Spleen (tissue), 11 donors: ENCODE measurements at regions not wholly inside any gene's neighbourhood (a gene's known extent, or its start where the extent isn't known, plus 50 kb on each side); places are given as distances from the start of the nearest gene placed in this dataset.

Experiments used
- DNase-seq: peaks from one replicate; pipeline ENCODE4 v3.0.0-alpha.2; 2020
- H3K27ac ChIP-seq, 8 donors: fragments of 200-600 bp; sonication (generic) in 7 of 8; 1 replicate in 4 of 8; 2 replicates in 4 of 8; pipeline versions ENCODE4 v1.5.0 to v1.8.0; 2016 to 2021; ENCODE audit warnings: inconsistent platforms in 4 of 8, mild to moderate bottlenecking in 4 of 8, moderate library complexity in 1 of 8
- H3K27me3 ChIP-seq, 7 donors: fragments of 200-600 bp; sonication (generic) in 6 of 7; replicated peaks in 1 of 7; 1 replicate in 4 of 7; 2 replicates in 3 of 7; pipeline versions ENCODE4 v1.5.0 to v1.8.0; 2016 to 2021; ENCODE audit warnings: inconsistent platforms in 3 of 7, mild to moderate bottlenecking in 1 of 7
- H3K36me3 ChIP-seq, 6 donors: fragments of 200-600 bp; sonication (generic) in 5 of 6; 1 replicate in 4 of 6; 2 replicates in 2 of 6; pipeline versions ENCODE4 v1.5.0 to v1.8.0; 2016 to 2021; ENCODE audit warnings: inconsistent platforms in 2 of 6
- H3K4me1 ChIP-seq, 6 donors: fragments of 200-600 bp; sonication (generic) in 5 of 6; 1 replicate in 3 of 6; 2 replicates in 3 of 6; pipeline versions ENCODE4 v1.5.0 to v1.8.0; 2016 to 2021; ENCODE audit warnings: inconsistent platforms in 3 of 6
- H3K4me3 ChIP-seq, 8 donors: fragments of 200-600 bp; sonication (generic) in 7 of 8; 1 replicate in 4 of 8; 2 replicates in 4 of 8; pipeline versions ENCODE4 v1.5.0 to v1.8.0; 2016 to 2021; ENCODE audit warnings: inconsistent platforms in 4 of 8, mild to moderate bottlenecking in 4 of 8, moderate library complexity in 2 of 8
- H3K9me3 ChIP-seq, 8 donors: fragments of 200-600 bp; sonication (generic) in 7 of 8; 1 replicate in 4 of 8; 2 replicates in 4 of 8; pipeline versions ENCODE4 v1.5.0 to v1.8.0; 2016 to 2021; ENCODE audit warnings: inconsistent platforms in 4 of 8
- POLR2A ChIP-seq, 3 donors: fragments of 450-650 bp; IDR thresholded peaks; one replicate each; pipeline ENCODE4 v1.5.1; 2017; ENCODE audit warnings: antibody characterized with exemption in 3 of 3, mild to moderate bottlenecking in 1 of 3
- POLR2AphosphoS5 ChIP-seq, 3 donors: sonication (generic); formaldehyde crosslinking; IDR thresholded peaks; one replicate each; pipeline ENCODE4 v1.5.1; 2017; ENCODE audit warnings: antibody characterized with exemption in 3 of 3
- WGBS, 5 donors: extraction: QIAGEN DNeasy Blood & Tissue Kit in 3 of 5; methylation state at CpG; one replicate each; pipeline versions ENCODE4 v1.1.5 to v1.1.7; 2013 to 2018; 5-methylcytosine and 5-hydroxymethylcytosine counted together
- intact Hi-C: fragments of 100-400 bp; cut with DNase I; formaldehyde crosslinking; loops from one replicate; pipeline ENCODE4 v1.15.0; 2023; ENCODE audit warnings: low total_unique reads
- TF ChIP-seq, protein P1 (sequence below), 11 experiments: fragments of 200-600 bp in 7 of 11; fragments of 450-650 bp in 4 of 11; sonication (generic) in 4 of 11; IDR thresholded peaks in 8 of 11; conservative IDR thresholded peaks in 3 of 11; 1 replicate in 7 of 11; 2 replicates in 4 of 11; pipeline versions ENCODE4 v1.4.0 to v1.8.0; 2016 to 2021; ENCODE audit warnings: antibody characterized with exemption in 11 of 11, inconsistent platforms in 4 of 11, mild to moderate bottlenecking in 1 of 11
- donor health status: healthy with polysubstance abuse.
- donor health status: DM: no; HTN: no; CAD: no; lungs with moderate emphysema.
- donor health status: DM: no; HTN: no; CAD: no.
- donor health status: Bipolar disorder and iron deficiency.
- donor health status: healthy.
- donor health status: DM: no; HTN: no; CAD: no.
- donor health status: DM: yes; HTN: yes; CAD: no.

GRCh38 chr10:31701546-31701945, 227.1 kb downstream of the ARHGAP12 start:
- WGBS, 5 donors, result 47 to 71% (median 51%) methylated on average over 5 of the region's 5 CpGs
- H3K27ac ChIP-seq, result peak overlapping the region in 6 of 8 donors; percentile 9 to 62 (median 40)
- H3K27me3 ChIP-seq, result peaks cover 0 to 4% (median 0%) of the 10 kb centered on the region in 7 donors
- H3K4me1 ChIP-seq, result peaks cover 5 to 78% (median 45%) of the 10 kb centered on the region in 6 donors
- no peak overlapping the region for H3K4me3 ChIP-seq
- peaks cover 0 to 11% (median 0%) of the 10 kb centered on the region in 8 donors for H3K9me3 ChIP-seq
- H3K36me3 ChIP-seq, result no peaks in the 10 kb centered on the region
- TF ChIP-seq, protein P1, sequence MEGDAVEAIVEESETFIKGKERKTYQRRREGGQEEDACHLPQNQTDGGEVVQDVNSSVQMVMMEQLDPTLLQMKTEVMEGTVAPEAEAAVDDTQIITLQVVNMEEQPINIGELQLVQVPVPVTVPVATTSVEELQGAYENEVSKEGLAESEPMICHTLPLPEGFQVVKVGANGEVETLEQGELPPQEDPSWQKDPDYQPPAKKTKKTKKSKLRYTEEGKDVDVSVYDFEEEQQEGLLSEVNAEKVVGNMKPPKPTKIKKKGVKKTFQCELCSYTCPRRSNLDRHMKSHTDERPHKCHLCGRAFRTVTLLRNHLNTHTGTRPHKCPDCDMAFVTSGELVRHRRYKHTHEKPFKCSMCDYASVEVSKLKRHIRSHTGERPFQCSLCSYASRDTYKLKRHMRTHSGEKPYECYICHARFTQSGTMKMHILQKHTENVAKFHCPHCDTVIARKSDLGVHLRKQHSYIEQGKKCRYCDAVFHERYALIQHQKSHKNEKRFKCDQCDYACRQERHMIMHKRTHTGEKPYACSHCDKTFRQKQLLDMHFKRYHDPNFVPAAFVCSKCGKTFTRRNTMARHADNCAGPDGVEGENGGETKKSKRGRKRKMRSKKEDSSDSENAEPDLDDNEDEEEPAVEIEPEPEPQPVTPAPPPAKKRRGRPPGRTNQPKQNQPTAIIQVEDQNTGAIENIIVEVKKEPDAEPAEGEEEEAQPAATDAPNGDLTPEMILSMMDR (IDR thresholded peaks at IDR 0.05 in 8 of 11, conservative IDR thresholded peaks at IDR 0.05 in 3 of 11), result no peak
- TF ChIP-seq POLR2AphosphoS5 (IDR thresholded peaks at IDR 0.05) (no peak), POLR2A (IDR thresholded peaks at IDR 0.05) (no peak)
- intact Hi-C loops, result no loop called here
- DNase-seq, result no peak

- Histone ChIP-seq H3K36me3 (no peaks in the 10 kb centered on the region), H3K4me3 (no peak overlapping the region), H3K27me3 (peaks cover 0 to 4% (median 0%) of the 10 kb centered on the region in 7 donors), H3K9me3 (peaks cover 0 to 11% (median 0%) of the 10 kb centered on the region in 8 donors), H3K4me1 (peaks cover 4 to 66% (median 38%) of the 10 kb centered on the region in 6 donors), H3K27ac (peak overlapping the region in 4 of 8 donors; percentile 4 to 58 (median 24))
- no peak for TF ChIP-seq POLR2A (IDR thresholded peaks at IDR 0.05)
- TF ChIP-seq POLR2AphosphoS5 (IDR thresholded peaks at IDR 0.05), result peak in 2 of 3 donors; percentile 32 to 59
- TF ChIP-seq, protein P1 (IDR thresholded peaks at IDR 0.05 in 8 of 11, conservative IDR thresholded peaks at IDR 0.05 in 3 of 11), result no peak
- WGBS, 5 donors, result 31 to 40% (median 36%) methylated on average over 11 of the region's 11 CpGs
- DNase-seq, result no peak
- intact Hi-C loops, result no loop called here
Measured at GRCh38 chr10:31700181-31700611, 228.4 kb downstream of the ARHGAP12 start.

- DNase-seq, result no peak
- peaks cover 0 to 6% (median 0%) of the 10 kb centered on the region in 8 donors for H3K9me3 ChIP-seq
- no peak for TF ChIP-seq POLR2A (IDR thresholded peaks at IDR 0.05)
- H3K36me3 ChIP-seq, result no peaks in the 10 kb centered on the region
- H3K27me3 ChIP-seq, result peaks cover 0 to 4% (median 0%) of the 10 kb centered on the region in 7 donors
- 49 to 80% (median 66%) methylated on average over 11 of the region's 11 CpGs for WGBS, 5 donors
- intact Hi-C loops, result no loop called here
- H3K4me3 ChIP-seq, result peak overlapping the region in 1 of 8 donors; percentile 6
- peaks cover 4 to 62% (median 38%) of the 10 kb centered on the region in 6 donors for H3K4me1 ChIP-seq
- peak overlapping the region; percentile 69 to 93 (median 84) for H3K27ac ChIP-seq
Measured at GRCh38 chr10:31698181-31698830, 230.3 kb downstream of the ARHGAP12 start.

GRCh38 chr10:31697271-31698180, 231.1 kb downstream of the ARHGAP12 start:
- intact Hi-C loops, result no loop called here
- peak; percentile 41 to 74 (median 69) for TF ChIP-seq POLR2AphosphoS5 (IDR thresholded peaks at IDR 0.05)
- no peak for TF ChIP-seq POLR2A (IDR thresholded peaks at IDR 0.05)
- peak; percentile 84 for DNase-seq
- H3K4me1 ChIP-seq, result peaks cover 4 to 60% (median 38%) of the 10 kb centered on the region in 6 donors
- H3K27ac ChIP-seq, result peak overlapping the region; percentile 69 to 93 (median 84)
- 17 to 39% (median 37%) methylated on average over 19 of the region's 19 CpGs for WGBS, 5 donors
- no peaks in the 10 kb centered on the region for H3K9me3 ChIP-seq
- no peaks in the 10 kb centered on the region for H3K36me3 ChIP-seq
- H3K27me3 ChIP-seq, result peaks cover 0 to 4% (median 0%) of the 10 kb centered on the region in 7 donors
- peak overlapping the region in 2 of 8 donors; percentile 5 to 6 for H3K4me3 ChIP-seq
